Vagina (tissue), 2 donors: ENCODE measurements at regions not wholly inside any gene's neighbourhood (a gene's known extent, or its start where the extent isn't known, plus 50 kb on each side); places are given as distances from the start of the nearest gene placed in this dataset.

Experiments
- POLR2A ChIP-seq, 2 donors: fragments of 450-650 bp; IDR thresholded peaks; one replicate each; pipeline ENCODE4 v1.6.1; 2017; ENCODE audit warnings: antibody characterized with exemption in 2 of 2, mild to moderate bottlenecking in 2 of 2, moderate library complexity in 2 of 2
- POLR2AphosphoS5 ChIP-seq, 2 donors: sonication (generic); formaldehyde crosslinking; IDR thresholded peaks; one replicate each; pipeline ENCODE4 v1.9.0; 2017; ENCODE audit warnings: antibody characterized with exemption in 2 of 2, mild to moderate bottlenecking in 2 of 2, low read depth in 1 of 2; ENCODE audit not compliant: insufficient read depth in 1 of 2

- TF ChIP-seq POLR2AphosphoS5 (IDR thresholded peaks at IDR 0.05; ENCODE audit: insufficient read depth in 1 of 2, low read depth in 1 of 2) (no peak), POLR2A (IDR thresholded peaks at IDR 0.05) (no peak)
These were observed 127.4 kb upstream of the RPL34 start for GRCh38 chr4:108492816-108493595.
